ENCODE measurements at regions not wholly inside any gene's neighbourhood (a gene's known extent, or its start where the extent isn't known, plus 50 kb on each side); places are given as distances from the start of the nearest gene placed in this dataset.

GRCh38 chr20:59455402-59456341, 148.7 kb upstream of the PHACTR3 start:
- no peak for TF ChIP-seq MYC (IDR thresholded peaks at IDR 0.05; ENCODE audit: low read depth, low read length)
- TF ChIP-seq CTCF (IDR thresholded peaks at IDR 0.05; ENCODE audit: low read depth, low read length): peak; percentile 60
- no peak for TF ChIP-seq MAX (IDR thresholded peaks at IDR 0.05; ENCODE audit: low read depth, low read length)
- peak; percentile 30 for DNase-seq (ENCODE audit: low read depth)
- H3K4me3 ChIP-seq (ENCODE audit: low read depth, low read length): no peak overlapping the region

- DNase-seq (ENCODE audit: low read depth): no peak
- no peak for TF ChIP-seq MAX (IDR thresholded peaks at IDR 0.05; ENCODE audit: low read depth, low read length)
- no peak for TF ChIP-seq MYC (IDR thresholded peaks at IDR 0.05; ENCODE audit: low read depth, low read length)
- TF ChIP-seq CTCF (IDR thresholded peaks at IDR 0.05; ENCODE audit: low read depth, low read length): no peak
- no peak for TF ChIP-seq POLR2A (IDR thresholded peaks at IDR 0.05; ENCODE audit: extremely low read depth, insufficient read length)
- no peak overlapping the region for H3K4me3 ChIP-seq (ENCODE audit: low read depth, low read length)
These were observed 147.7 kb upstream of the PHACTR3 start for GRCh38 chr20:59456342-59457279.

GRCh38 chr20:59458645-59459044, 145.7 kb upstream of the PHACTR3 start:
- TF ChIP-seq CTCF (IDR thresholded peaks at IDR 0.05; ENCODE audit: low read depth, low read length) (no peak), MAX (IDR thresholded peaks at IDR 0.05; ENCODE audit: low read depth, low read length) (peak; percentile 27; the same call in 1 of the 2 replicates), POLR2A (IDR thresholded peaks at IDR 0.05; ENCODE audit: extremely low read depth, insufficient read length) (no peak), MYC (IDR thresholded peaks at IDR 0.05; ENCODE audit: low read depth, low read length) (no peak)
- no peak overlapping the region for H3K4me3 ChIP-seq (ENCODE audit: low read depth, low read length)
- DNase-seq (ENCODE audit: low read depth): no peak

- no peak for TF ChIP-seq MAX (IDR thresholded peaks at IDR 0.05; ENCODE audit: low read depth, low read length)
- TF ChIP-seq POLR2A (IDR thresholded peaks at IDR 0.05; ENCODE audit: extremely low read depth, insufficient read length): no peak
- TF ChIP-seq MYC (IDR thresholded peaks at IDR 0.05; ENCODE audit: low read depth, low read length): no peak
- TF ChIP-seq CTCF (IDR thresholded peaks at IDR 0.05; ENCODE audit: low read depth, low read length): no peak
- H3K4me3 ChIP-seq (ENCODE audit: low read depth, low read length): no peak overlapping the region
- no peak for DNase-seq (ENCODE audit: low read depth)
These were observed 144.8 kb upstream of the PHACTR3 start for GRCh38 chr20:59459586-59459985.

- no peak for DNase-seq (ENCODE audit: low read depth)
- TF ChIP-seq POLR2A (IDR thresholded peaks at IDR 0.05; ENCODE audit: extremely low read depth, insufficient read length): no peak
- no peak for TF ChIP-seq MYC (IDR thresholded peaks at IDR 0.05; ENCODE audit: low read depth, low read length)
- no peak for TF ChIP-seq CTCF (IDR thresholded peaks at IDR 0.05; ENCODE audit: low read depth, low read length)
- no peak for TF ChIP-seq MAX (IDR thresholded peaks at IDR 0.05; ENCODE audit: low read depth, low read length)
- no peak overlapping the region for H3K4me3 ChIP-seq (ENCODE audit: low read depth, low read length)
These were observed 144.0 kb upstream of the PHACTR3 start for GRCh38 chr20:59460352-59460751.

Measured in NB4 (cell line).